AG10803 (cell line): ENCODE measurements at regions not wholly inside any gene's neighbourhood (a gene's known extent, or its start where the extent isn't known, plus 50 kb on each side); places are given as distances from the start of the nearest gene placed in this dataset.
"Not testable (repeated sequence)": the region's sequence is repeated elsewhere in the genome, so short reads cannot be mapped to it uniquely, and the experiment has no call there.

ENCODE experiments used
- DNase-seq: peaks from one replicate; pipeline ENCODE4 v3.0.0; 2010; ENCODE audit warnings: low read depth
- H3K4me3 ChIP-seq: 2 replicates; pipeline ENCODE4 v1.5.1; 2011; ENCODE audit warnings: mild to moderate bottlenecking, low read length, control low read depth
- TF ChIP-seq, protein P1 (sequence below): conservative IDR thresholded peaks from 2 replicates; pipeline ENCODE4 v1.5.1; 2011; ENCODE audit warnings: mild to moderate bottlenecking, low read length, control low read depth, inconsistent platforms

- no peak overlapping the region for H3K4me3 ChIP-seq
- TF ChIP-seq, protein P1, sequence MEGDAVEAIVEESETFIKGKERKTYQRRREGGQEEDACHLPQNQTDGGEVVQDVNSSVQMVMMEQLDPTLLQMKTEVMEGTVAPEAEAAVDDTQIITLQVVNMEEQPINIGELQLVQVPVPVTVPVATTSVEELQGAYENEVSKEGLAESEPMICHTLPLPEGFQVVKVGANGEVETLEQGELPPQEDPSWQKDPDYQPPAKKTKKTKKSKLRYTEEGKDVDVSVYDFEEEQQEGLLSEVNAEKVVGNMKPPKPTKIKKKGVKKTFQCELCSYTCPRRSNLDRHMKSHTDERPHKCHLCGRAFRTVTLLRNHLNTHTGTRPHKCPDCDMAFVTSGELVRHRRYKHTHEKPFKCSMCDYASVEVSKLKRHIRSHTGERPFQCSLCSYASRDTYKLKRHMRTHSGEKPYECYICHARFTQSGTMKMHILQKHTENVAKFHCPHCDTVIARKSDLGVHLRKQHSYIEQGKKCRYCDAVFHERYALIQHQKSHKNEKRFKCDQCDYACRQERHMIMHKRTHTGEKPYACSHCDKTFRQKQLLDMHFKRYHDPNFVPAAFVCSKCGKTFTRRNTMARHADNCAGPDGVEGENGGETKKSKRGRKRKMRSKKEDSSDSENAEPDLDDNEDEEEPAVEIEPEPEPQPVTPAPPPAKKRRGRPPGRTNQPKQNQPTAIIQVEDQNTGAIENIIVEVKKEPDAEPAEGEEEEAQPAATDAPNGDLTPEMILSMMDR: no peak
- DNase-seq: no peak
These were observed 142.3 kb upstream of the F9 start for GRCh38 chrX:139388254-139388653.

- TF ChIP-seq, protein P1: no peak
- DNase-seq: no peak
- no peak overlapping the region for H3K4me3 ChIP-seq
These were observed 148.0 kb upstream of the F9 start for GRCh38 chrX:139382529-139382928.

- not testable (repeated sequence) for DNase-seq, H3K4me3 ChIP-seq
These were observed 154.0 kb upstream of the F9 start for GRCh38 chrX:139376547-139376946.

DNA sequence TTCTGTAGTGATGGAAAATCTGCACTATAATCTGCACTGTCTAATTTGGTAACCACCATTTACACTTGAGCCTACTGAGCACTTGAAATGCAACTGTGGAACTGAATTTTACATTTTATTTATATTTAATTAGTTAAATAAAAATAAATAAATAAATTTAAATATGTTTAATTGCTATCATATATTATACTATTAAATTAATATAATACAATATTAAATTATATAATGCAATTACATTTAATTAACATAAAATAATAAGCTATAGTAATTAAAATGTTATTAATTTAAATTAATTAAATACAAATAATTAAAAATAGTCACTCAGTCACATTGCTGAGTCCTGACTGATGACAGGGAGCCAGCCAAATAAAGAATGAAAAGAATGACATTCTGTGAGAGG lies 170.2 kb upstream of the F9 start:
- no peak overlapping the region for H3K4me3 ChIP-seq
- TF ChIP-seq, protein P1: no peak
- DNase-seq: no peak

DNA sequence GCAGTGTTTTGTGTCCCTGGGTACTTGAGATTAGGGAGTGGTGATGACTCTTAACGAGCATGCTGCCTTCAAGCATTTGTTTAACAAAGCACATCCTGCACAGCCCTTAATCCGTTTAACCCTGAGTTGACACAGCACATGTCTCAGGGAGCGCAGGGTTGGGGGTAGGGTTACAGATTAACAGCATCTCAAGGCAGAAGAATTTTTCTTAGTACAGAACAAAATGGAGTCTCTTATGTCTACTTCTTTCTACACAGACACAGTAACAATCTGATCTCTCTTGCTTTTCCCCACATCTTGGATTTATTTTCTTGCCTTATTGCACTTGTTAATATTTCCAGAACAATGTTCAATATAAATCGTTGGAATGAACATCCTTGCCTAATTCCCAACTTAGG lies 187.9 kb upstream of the F9 start:
- not testable (repeated sequence) for DNase-seq, H3K4me3 ChIP-seq

- H3K4me3 ChIP-seq, DNase-seq: not testable (repeated sequence)
These were observed 188.5 kb upstream of the F9 start for GRCh38 chrX:139341855-139342593.

DNA sequence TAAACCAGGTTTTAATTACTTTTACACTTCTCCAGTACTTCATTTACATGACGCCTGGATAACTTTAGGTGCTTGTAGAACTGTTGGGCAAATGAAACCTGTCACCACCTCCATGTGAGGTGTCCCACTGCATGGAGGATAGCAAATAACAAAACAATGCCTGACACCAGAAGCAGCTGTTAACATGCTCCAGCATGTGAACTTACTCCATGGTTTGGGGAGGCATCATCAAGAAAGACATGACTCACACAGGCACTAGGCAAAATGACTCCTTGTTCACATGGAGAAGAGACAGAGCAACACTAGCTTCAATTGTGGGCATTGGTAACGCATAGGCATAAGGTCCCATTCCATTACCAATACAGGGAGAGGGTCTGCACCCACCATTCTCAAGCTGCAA lies 198.1 kb upstream of the F9 start:
- H3K4me3 ChIP-seq: no peak overlapping the region
- no peak for DNase-seq
- TF ChIP-seq, protein P1: no peak

DNA sequence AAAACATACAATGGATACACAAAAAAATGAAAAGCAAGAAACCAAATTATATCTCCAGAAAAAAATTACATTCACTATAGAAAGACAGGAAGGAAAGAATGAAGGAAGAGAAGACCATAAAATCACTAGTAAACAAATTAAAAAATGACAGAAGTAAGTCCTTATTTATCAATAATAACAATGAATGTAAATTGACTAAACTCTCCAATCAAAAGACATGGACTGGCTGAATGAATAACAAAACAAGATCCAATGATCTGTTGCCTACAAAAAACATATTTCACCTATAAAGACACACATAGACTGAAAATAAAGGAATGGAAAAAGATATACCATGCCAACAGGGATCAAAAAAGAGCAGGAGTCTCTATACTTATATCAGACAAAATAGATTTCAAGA lies 203.2 kb upstream of the F9 start:
- TF ChIP-seq, protein P1: no peak
- no peak overlapping the region for H3K4me3 ChIP-seq
- no peak for DNase-seq

- H3K4me3 ChIP-seq: no peak overlapping the region
- no peak for DNase-seq
- TF ChIP-seq, protein P1: no peak
These were observed 205.8 kb upstream of the F9 start for GRCh38 chrX:139324756-139325155.

DNA sequence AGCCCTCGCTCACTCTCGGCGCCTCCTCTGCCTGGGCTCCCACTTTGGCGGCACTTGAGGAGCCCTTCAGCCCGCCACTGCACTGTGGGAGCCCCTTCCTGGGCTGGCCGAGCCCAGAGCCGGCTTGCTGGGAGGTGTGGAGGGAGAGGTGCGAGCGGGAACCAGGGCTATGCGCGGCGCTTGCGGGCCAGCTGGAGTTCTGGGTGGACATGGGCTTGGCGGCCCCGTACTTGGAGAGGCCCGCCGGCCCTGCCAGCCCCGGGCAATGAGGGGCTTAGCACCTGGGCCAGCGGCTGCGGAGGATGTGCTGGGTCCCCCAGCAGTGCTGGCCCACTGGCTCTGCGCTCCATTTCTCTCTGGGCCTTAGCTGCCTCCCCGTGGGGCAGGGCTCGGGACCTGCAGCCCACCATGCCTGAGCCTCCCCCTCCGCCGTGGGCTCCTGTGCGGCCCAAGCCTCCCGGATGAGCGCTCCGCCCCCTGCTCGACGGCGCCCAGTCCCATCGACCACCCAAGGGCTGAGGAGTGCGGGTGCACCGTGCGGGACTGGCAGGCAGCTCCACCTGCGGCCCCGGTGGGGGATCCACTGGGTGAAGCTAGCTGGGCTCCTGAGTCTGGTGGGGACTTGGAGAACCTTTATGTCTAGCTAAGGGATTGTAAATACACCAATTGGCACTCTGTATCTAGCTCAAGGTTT lies 209.7 kb upstream of the F9 start:
- not testable (repeated sequence) for DNase-seq, H3K4me3 ChIP-seq

DNA sequence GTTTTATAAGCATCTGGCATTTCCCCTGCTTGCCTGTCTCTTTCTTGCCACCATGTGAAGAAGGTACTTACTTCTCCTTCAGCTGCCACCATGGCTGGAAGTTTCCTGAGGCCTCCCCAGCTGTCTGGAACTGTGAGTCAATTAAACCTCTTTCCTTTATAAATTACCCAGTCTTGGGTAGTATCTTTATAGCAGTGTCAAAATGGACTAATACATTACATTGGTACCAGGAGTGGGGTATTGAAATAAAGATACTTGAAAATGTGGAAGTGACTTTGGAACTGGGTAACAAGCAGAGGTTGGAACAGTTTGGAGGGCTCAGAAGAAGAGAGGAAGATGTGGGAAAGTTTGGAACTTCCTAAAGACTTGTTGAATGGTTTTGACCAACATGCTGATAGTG lies 223.9 kb upstream of the F9 start:
- not testable (repeated sequence) for H3K4me3 ChIP-seq, DNase-seq
